B cell (primary cell): ENCODE measurements at regions not wholly inside any gene's neighbourhood (a gene's known extent, or its start where the extent isn't known, plus 50 kb on each side); places are given as distances from the start of the nearest gene placed in this dataset.

ENCODE experiments used
- ATAC-seq: fragments of 200-7000 bp; cut with Tn5 transposase; one replicate; pipeline ENCODE4 v1.10.0; 2021; ENCODE audit warnings: low read depth, mild to moderate bottlenecking, moderate number of reproducible peaks, moderate library complexity
- CTCF ChIA-PET: fragments of 350-600 bp; sonication (Branson Sonifier 250); formaldehyde crosslinking; loops from one replicate; lab custom pipeline; 2021; ENCODE audit warnings: antibody characterized with exemption, inconsistent platforms; lab: Charles Lee
- POLR2A ChIA-PET: fragments of 350-600 bp; sonication (Branson Sonifier 250); formaldehyde crosslinking; loops from one replicate; lab custom pipeline; 2021; ENCODE audit warnings: antibody characterized with exemption; lab: Charles Lee
- DNase-seq: peaks from one replicate; pipeline ENCODE4 v3.0.0; 2013
- H2AFZ ChIP-seq: 2 replicates; pipeline ENCODE4 v1.6.1; 2012; ENCODE audit warnings: mild to moderate bottlenecking, low read depth, low read length; ENCODE audit not compliant: insufficient read depth, poor library complexity, severe bottlenecking
- H3K27ac ChIP-seq, 2 donors: 1 replicate in 1 of 2; 2 replicates in 1 of 2; pipeline ENCODE4 v1.5.1; 2012 to 2013; ENCODE audit warnings: low read length in 2 of 2, mild to moderate bottlenecking in 2 of 2, moderate library complexity in 1 of 2
- H3K27me3 ChIP-seq, 4 experiments: fragments of 200-600 bp in 1 of 4; sonication (generic) in 1 of 4; replicated peaks in 1 of 4; 1 replicate in 2 of 4; 2 replicates in 2 of 4; pipeline versions ENCODE4 v1.6.1 to v1.7.0; 2013 to 2016; ENCODE audit warnings: low read length in 3 of 4, mild to moderate bottlenecking in 2 of 4, mixed read lengths in 1 of 4, moderate library complexity in 1 of 4; ENCODE audit not compliant: insufficient read depth in 4 of 4, control insufficient read depth in 3 of 4; ENCODE audit errors: control extremely low read depth in 1 of 4
- H3K36me3 ChIP-seq, 2 experiments: replicated peaks in 1 of 2; 1 replicate in 1 of 2; 2 replicates in 1 of 2; pipeline versions ENCODE4 v1.6.1 to v1.7.1; 2013; ENCODE audit warnings: low read length in 1 of 2; ENCODE audit not compliant: insufficient read depth in 2 of 2, control insufficient read depth in 1 of 2; ENCODE audit errors: control extremely low read depth in 1 of 2, extremely low read depth in 1 of 2
- H3K4me1 ChIP-seq, 2 donors: fragments of 200-600 bp in 1 of 2; sonication (generic) in 1 of 2; 1 replicate in 1 of 2; 2 replicates in 1 of 2; pipeline versions ENCODE4 v1.5.1 to v1.6.1; 2013 to 2017; ENCODE audit warnings: low read length in 2 of 2; ENCODE audit not compliant: control insufficient read depth in 2 of 2, insufficient read depth in 2 of 2
- H3K4me2 ChIP-seq: replicated peaks from 2 replicates; pipeline ENCODE3; 2012; ENCODE audit warnings: mild to moderate bottlenecking, low read depth, low read length; ENCODE audit not compliant: poor library complexity, severe bottlenecking
- H3K4me3 ChIP-seq, 5 experiments: fragments of 200-600 bp in 1 of 5; sonication (generic) in 1 of 5; 1 replicate in 3 of 5; 2 replicates in 2 of 5; pipeline versions ENCODE4 v1.5.1 to v1.7.0; 2011 to 2016; ENCODE audit warnings: low read length in 4 of 5, mild to moderate bottlenecking in 4 of 5, low read depth in 2 of 5, control low read depth in 1 of 5, moderate library complexity in 1 of 5; ENCODE audit not compliant: insufficient read depth in 1 of 5; ENCODE audit errors: control extremely low read depth in 1 of 5, extremely low read depth in 1 of 5
- H3K79me2 ChIP-seq: fragments of 200-600 bp; sonication (generic); one replicate; pipeline ENCODE4 v1.6.0; 2016; ENCODE audit warnings: low read length; ENCODE audit not compliant: control insufficient read depth, insufficient read depth
- H3K9ac ChIP-seq: fragments of 200-600 bp; sonication (generic); 2 replicates; pipeline ENCODE4 v1.6.1; 2017; ENCODE audit warnings: mild to moderate bottlenecking, low read length, moderate library complexity
- H3K9me3 ChIP-seq, 3 donors: one replicate each; pipeline versions ENCODE4 v1.6.1 to v1.7.1; 2013; ENCODE audit warnings: low read length in 2 of 3; ENCODE audit not compliant: control insufficient read depth in 2 of 3, insufficient read depth in 1 of 3; ENCODE audit errors: control extremely low read depth in 1 of 3
- H4K20me1 ChIP-seq: 2 replicates; pipeline ENCODE4 v1.6.0; 2012; ENCODE audit warnings: mild to moderate bottlenecking, low read length; ENCODE audit not compliant: insufficient read depth, control insufficient read depth, poor library complexity, severe bottlenecking
- H3K27ac Mint-ChIP-seq: one replicate; pipeline ENCODE4 v1.8.0; 2021; ENCODE audit warnings: mixed read lengths
- H3K27me3 Mint-ChIP-seq: one replicate; pipeline ENCODE4 v1.8.0; 2021; ENCODE audit warnings: mixed read lengths
- H3K4me1 Mint-ChIP-seq: one replicate; pipeline ENCODE4 v1.8.0; 2021; ENCODE audit warnings: mixed read lengths
- H3K4me3 Mint-ChIP-seq: one replicate; pipeline ENCODE4 v1.8.0; 2021; ENCODE audit warnings: mixed read lengths
- H3K9me3 Mint-ChIP-seq: one replicate; pipeline ENCODE4 v1.8.0; 2022; ENCODE audit warnings: mixed read lengths; ENCODE audit not compliant: insufficient read depth
- CTCF ChIP-seq: fragments of 200-600 bp; IDR thresholded peaks from one replicate; pipeline ENCODE4 v1.8.0; 2022; ENCODE audit warnings: antibody characterized with exemption, mild to moderate bottlenecking
- EZH2 ChIP-seq: IDR thresholded peaks from 2 replicates; pipeline ENCODE4 v1.6.1; 2012; ENCODE audit warnings: borderline replicate concordance, low read depth, mild to moderate bottlenecking, moderate library complexity, low read length; ENCODE audit not compliant: insufficient read depth, poor library complexity, severe bottlenecking
- WGBS: methylation state at CpG from one replicate; pipeline ENCODE4 v1.1.5; 2013; ENCODE audit warnings: missing lambda C conversion rate; ENCODE audit not compliant: insufficient coverage; 5-methylcytosine and 5-hydroxymethylcytosine counted together
- intact Hi-C: fragments of 100-400 bp; cut with micrococcal nuclease; formaldehyde crosslinking; loops from one replicate; pipeline ENCODE4 v1.10.0; 2022

- no peak for TF ChIP-seq EZH2
- TF ChIP-seq CTCF = no peak
- Histone ChIP-seq H3K9me3 (no peaks in the 10 kb centered on the region), H3K27me3 (no peaks in the 10 kb centered on the region), H3K9ac (no peak overlapping the region), H3K79me2 (no peaks in the 10 kb centered on the region), H3K36me3 (no peaks in the 10 kb centered on the region), H3K27ac (no peak overlapping the region), H3K4me2 (no peak overlapping the region), H4K20me1 (no peaks in the 10 kb centered on the region), H2AFZ (no peak overlapping the region), H3K4me3 (no peak overlapping the region), H3K4me1 (no peaks in the 10 kb centered on the region)
- H3K9me3 Mint-ChIP-seq = no peaks in the 10 kb centered on the region
- H3K4me1 Mint-ChIP-seq = no peaks in the 10 kb centered on the region
- no peak overlapping the region for H3K27ac Mint-ChIP-seq
- WGBS = 97% methylated on average over 5 of the region's 9 CpGs
- ChIA-PET POLR2A (no interaction called here), CTCF (no interaction called here)
- H3K4me3 Mint-ChIP-seq = no peak overlapping the region
- ATAC-seq (no peak), DNase-seq (no peak)
- intact Hi-C loops = no loop called here
- peaks cover 5% of the 10 kb centered on the region for H3K27me3 Mint-ChIP-seq
Observed at GRCh38 chr4:138716559-138717335, 298.8 kb upstream of the NOCT start.

- DNase-seq = no peak
- no peak overlapping the region for H3K4me3 Mint-ChIP-seq
- no peaks in the 10 kb centered on the region for H3K9me3 Mint-ChIP-seq
- ChIA-PET POLR2A (no interaction called here), CTCF (no interaction called here)
- Histone ChIP-seq H3K9me3 (no peaks in the 10 kb centered on the region), H3K36me3 (no peaks in the 10 kb centered on the region), H3K9ac (no peak overlapping the region), H3K4me2 (no peak overlapping the region), H3K79me2 (no peaks in the 10 kb centered on the region), H4K20me1 (no peaks in the 10 kb centered on the region), H3K4me3 (no peak overlapping the region), H2AFZ (no peak overlapping the region), H3K27ac (no peak overlapping the region), H3K4me1 (no peaks in the 10 kb centered on the region), H3K27me3 (peaks cover 0 to 3% (median 0%) of the 10 kb centered on the region in 4 experiments)
- 85% methylated on average over 5 of the region's 7 CpGs for WGBS
- no peak overlapping the region for H3K27ac Mint-ChIP-seq
- no peak for TF ChIP-seq EZH2
- TF ChIP-seq CTCF = no peak
- intact Hi-C loops = no loop called here
- peaks cover 22% of the 10 kb centered on the region for H3K27me3 Mint-ChIP-seq
- H3K4me1 Mint-ChIP-seq = no peaks in the 10 kb centered on the region
- no peak for ATAC-seq
Observed at GRCh38 chr4:138710297-138710696, 305.3 kb upstream of the NOCT start.
